HT-29 (cell line): ENCODE measurements at regions not wholly inside any gene's neighbourhood (a gene's known extent, or its start where the extent isn't known, plus 50 kb on each side); places are given as distances from the start of the nearest gene placed in this dataset.
"Not testable (repeated sequence)": the region's sequence is repeated elsewhere in the genome, so short reads cannot be mapped to it uniquely, and the experiment has no call there.

ENCODE experiments used
- DNase-seq: peaks from one replicate; pipeline ENCODE4 v3.0.0-alpha.2; 2015; ENCODE audit warnings: low spot score

DNA sequence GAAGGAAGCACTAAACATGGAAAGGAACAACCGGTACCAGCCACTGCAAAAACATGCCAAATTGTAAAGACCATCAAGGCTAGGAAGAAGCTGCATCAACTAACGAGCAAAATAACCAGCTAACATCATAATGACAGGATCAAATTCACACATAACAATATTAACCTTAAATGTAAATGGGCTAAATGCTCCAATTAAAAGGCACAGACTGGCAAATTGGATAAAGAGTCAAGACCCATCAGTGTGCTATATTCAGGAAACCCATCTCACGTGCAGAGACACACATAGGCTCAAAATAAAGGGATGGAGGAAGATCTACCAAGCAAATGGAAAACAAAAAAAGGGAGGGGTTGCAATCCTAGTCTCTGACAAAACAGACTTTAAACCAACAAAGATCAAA lies 126.3 kb upstream of the CAV2 start:
- not testable (repeated sequence) for DNase-seq

DNA sequence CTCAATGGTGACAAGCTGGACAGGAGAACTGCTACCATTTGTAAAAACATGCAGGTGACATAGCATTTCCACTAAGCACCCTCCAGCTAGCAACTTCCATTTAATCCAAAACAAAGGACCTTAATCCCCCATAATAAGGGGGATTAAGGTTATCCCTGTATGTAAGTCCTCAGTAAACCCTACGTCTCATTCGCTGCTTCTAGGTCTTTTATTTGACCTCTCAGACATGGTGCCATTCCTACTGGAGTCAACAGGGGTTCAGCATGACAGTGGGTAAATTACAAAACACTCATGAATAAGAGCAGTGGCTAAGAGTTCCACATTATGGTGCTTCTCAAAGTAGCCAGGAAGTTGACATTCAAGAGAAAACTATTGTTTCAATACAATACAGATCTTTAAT lies 121.8 kb upstream of the CAV2 start:
- DNase-seq, result no peak

DNA sequence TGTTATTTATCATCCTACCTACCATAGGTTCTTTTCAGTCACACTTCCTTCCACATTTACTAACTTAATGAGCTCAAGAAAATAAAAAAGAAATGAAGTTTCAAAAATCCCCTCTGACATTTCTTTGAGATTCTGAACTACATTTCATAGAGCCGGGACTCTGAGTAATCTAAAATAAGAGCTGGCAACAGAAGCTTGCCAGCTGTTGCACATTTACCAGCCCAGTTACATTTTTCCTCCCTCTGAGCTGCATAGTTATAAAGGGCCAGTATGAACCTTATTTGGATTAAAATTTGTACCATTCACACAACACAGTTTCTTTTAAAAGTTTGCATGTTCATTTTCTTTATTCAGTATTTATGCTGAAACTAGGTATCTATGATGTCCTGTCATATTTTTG lies 119.5 kb upstream of the CAV2 start:
- no peak for DNase-seq

DNA sequence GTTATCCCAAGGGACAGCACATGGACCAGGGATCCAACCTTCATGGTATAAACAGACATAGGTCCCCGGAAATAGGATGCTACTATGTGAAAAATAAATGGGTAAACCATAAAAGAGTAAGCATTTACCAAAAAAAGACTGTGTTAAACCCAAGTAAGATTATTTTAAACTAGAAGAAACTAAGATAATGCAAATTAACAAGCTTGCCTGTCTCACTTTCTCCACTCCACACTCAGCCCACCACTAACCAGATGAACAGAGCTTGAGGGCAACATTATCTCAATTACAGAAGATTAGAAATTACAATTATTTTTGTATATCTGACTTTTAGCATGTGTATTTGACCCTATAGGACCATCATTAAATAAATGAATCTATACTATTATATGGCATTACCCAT lies 117.2 kb upstream of the CAV2 start:
- no peak for DNase-seq

DNA sequence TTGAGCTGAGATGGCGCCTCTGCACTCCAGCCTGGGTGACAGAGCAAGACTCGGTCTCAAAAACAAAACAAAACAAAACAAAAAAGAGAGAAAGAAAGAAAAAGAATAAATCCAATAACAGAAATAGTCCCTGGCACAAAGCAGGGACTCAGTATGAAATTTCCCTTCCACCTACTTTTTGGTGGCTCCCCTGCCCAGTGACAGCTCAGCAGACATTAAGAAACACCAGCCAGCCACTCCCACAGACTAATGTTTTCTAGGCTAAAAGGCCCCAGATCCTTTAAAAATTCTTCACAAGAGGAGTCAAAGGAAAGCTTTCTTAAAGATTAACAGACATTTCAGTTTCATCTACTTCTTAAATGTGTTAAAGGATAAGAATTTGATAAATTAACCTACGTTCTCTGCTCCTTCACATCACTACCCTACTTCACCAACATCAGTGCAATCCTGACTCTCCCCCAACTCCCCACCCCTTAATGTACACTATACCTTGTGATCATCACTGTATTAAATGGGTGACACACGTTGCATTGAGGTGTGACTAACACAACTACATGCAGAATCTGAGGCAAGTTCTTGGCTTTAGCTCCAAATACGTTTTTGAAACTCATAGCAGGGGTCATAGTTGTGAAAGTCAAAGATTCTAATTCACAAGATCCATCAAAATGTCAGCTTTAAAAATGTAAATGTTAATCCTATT lies 114.5 kb upstream of the CAV2 start:
- no peak for DNase-seq

DNA sequence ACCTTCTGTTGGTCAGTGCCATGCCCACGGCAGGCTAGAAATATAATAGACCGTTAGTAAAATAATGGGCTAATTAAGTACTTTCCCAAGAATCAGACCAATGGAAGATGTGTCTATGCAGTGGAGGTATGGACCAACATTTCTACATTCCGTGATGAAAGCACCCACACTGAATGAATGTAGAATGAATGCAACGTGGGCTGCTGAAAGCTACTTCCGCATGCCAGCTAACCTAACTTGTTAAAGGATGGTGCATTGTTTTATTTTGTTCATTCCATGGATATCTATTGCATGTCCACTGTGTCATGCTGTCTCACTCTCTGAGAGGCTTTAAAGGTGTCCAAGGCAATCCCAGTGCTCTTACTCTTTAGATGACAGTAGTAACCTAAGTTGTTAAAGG lies 112.9 kb upstream of the CAV2 start:
- no peak for DNase-seq

DNA sequence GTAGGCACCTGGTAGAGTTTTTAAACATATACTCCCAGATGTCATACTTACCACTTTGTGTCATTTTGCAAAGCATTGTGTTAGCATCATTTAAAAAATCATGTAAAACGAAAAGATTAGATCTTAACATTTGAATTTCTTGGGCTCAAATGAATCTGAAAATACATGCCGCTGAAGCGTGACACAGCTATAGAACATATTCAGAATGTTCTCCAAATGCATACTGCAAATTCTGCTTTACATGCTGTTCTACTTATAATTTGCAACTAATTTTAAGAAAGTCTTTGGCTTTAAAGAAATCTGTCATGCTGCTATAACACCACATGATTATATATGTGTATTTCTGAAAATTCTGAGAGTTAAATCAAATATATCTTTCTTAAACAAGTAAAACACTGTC lies 109.2 kb upstream of the CAV2 start:
- no peak for DNase-seq

DNA sequence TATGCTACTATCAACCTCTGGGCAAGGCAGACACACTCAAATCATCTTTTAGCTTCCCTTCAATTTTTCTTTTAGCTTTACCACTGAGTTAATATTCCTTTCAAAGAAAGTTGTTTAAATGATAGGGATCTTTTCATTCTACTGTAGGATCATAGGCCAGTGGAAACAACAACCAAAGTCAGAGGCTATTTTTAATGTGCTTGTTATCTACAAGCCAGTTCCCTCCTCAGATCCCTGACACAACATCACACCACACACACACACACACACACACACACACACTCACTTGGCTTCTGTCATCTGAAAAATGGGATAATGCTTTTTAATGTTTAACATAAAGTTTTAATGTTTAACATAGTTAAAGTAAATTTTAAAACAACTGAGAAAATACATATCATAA lies 106.7 kb upstream of the CAV2 start:
- DNase-seq, result no peak

DNA sequence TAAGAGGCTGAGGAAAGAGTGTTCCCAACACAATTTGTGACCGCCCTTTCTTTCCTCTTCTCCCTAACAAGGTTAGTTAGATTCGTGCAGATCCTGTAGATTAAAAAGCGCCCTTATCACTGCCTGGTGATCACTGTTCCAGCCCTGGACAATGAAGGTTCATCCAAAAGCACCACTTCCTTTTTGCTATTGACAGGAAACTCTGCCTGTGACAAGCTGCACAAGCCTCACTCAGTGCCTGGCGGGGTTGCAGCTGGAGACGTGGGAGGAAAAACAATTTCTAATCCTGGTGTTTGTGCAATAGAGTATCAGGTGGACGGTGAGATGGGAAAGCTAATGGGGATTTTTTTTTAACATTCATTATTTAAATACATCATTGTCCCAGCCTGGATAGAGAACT lies 105.9 kb upstream of the CAV2 start:
- no peak for DNase-seq

DNA sequence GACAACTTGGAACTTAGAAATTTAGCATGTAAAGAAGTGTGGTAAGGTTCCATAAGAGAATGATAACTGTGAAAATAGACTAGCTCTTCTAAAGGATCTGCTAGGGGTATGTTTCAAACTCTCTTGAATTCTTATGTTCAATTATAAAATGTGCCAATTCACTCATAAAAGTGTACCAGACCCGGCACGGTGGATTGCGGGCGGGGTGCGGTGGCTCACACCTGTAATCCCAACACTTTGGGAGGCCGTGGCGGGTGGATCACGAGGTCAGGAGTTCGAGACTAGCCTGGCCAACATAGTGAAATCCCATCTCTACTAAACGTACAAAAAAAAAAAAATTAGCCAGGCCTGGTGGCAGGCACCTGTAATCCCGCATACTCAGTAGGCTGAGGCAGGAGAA lies 105.4 kb upstream of the CAV2 start:
- DNase-seq, result no peak

DNA sequence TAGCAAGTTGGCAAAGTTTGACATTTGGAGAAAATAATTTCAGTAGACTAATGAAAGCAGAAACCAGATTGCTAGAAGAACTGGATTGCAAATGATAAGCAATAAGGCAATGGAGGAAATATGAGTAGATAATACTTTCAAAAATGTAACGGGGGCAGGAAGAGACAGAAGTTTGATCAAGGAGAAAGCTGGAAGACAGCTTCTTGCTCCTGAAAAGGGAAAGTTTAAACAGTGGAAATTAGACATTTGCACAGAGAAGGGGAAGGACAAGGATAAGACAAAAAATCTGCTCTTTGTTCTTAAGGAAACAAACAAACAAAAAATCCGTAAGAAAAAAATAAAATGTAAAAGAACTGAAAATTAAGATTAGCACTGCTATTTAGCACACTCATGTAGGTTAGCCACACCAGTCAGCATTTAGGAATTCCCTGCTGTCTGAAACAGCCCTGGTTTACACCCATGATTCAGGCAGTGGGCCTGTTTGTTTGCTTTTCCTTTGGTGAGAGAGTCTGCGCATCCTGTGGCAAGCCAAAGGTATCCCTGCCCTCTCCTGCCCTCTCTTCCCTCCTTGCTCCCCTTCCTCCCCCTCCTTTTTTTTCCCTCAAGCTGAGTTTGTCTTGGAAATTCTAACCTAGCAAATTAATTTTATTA lies 104.3 kb upstream of the CAV2 start:
- peak; percentile 34 for DNase-seq

DNA sequence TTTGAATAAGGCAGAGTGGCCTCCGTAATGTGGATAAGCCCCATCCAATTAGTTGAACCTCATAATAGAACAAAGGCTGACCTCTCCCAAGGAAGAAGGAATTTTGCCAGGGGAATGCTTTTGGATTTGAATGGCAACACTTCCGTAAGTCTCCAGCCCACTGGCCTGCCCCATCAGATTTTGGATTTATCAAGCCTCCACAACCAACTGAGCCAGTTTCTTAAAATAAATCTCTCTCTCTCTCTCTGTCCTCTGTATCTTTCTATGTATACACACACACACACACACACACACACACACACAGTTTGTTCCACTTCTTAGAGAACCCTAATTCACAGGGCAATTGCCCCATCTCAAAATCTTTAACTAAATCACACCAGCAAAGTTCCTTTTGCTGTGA lies 100.9 kb upstream of the CAV2 start:
- no peak for DNase-seq

DNA sequence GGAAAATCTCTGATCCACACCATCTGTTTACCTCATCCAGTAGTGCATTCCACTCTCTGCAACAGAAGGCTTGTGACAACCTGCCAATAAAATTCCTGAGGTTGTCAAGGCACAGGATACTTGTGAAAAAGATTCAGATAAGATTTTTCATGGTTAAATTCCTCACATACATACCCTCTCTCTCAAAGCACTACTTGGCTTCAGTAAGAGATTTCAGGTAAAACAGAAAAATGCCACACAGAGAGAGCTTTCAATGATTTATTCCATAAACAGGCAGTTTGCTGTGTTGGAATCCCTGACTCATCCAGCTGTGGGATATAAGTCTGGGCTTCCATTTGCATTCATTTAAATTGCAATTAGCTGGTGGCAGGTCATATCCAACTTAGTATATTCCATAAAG lies 99.7 kb upstream of the CAV2 start:
- DNase-seq, result no peak

DNA sequence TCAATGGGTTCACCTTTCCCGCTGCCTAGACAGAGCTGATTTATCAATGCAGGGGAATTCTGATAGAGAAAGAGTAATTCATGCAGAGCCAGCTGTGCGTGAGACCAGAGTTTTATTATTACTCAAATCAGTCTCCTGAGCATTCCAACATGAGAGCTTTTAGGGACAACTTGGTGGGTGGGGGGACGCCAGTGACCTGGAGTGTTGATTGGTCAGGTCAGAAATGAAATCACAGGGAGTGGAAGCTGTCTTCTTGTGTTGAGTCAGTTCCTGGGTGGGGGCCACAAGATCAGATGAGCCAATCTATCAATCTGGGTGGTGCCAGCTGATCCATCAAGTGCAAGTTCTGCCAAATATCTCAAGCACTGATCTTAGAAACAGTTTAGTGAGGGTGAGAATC lies 99.0 kb upstream of the CAV2 start:
- DNase-seq, result no peak

DNA sequence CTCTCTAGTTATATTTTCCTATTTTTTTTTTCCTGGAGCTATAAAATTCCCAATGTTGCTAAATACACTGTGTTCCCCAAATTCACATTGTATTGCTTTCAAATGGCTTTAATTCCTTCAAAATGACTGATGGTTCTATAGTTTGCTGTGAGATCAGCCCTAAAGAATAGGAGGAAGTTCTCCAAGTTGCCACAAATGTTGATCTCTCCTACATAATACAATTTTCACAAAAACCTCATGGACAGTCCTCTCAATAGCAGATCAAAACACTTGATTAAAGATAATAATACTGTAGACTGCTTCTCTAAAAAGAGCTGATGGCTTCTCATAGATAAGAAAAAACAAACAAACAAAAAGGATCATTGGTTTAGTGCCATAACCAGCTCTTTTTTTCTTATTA lies 97.8 kb upstream of the CAV2 start:
- DNase-seq, result no peak

DNA sequence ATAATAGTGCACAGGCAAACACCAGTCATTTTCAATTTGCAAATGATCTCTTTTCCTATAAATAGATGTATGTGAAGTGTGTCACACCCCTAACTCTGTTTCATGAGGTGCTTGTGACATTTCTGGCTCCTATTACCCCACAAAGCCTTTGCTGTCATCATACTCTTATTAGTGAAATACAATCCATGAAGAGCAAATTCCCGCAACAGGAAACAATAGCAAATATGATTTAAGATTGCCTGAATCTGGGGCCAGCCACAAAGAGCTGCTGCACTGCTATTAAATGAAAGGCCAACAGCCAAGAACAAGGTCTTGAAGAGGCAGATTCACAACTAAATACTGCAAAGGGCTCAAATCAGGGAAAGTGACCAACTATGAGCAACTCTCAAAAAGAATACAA lies 96.3 kb upstream of the CAV2 start:
- no peak for DNase-seq

DNA sequence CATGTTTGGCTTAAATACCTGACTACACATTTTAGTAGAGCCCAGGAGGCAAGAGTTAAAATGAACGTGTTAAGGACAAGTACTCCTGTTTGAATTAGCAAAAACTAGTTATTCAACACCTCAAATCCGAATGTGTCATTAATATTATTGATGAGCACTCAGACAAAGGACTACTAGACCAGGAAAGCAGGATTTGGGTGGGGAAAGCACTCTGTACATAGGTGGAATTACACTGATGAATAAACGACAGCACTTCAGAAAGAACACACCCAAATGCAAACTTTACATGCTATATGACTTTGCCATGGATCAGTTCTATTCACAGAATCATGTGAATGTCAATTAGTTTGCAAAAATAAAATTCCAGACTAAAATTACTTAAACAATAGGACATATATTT lies 95.1 kb upstream of the CAV2 start:
- DNase-seq, result no peak

DNA sequence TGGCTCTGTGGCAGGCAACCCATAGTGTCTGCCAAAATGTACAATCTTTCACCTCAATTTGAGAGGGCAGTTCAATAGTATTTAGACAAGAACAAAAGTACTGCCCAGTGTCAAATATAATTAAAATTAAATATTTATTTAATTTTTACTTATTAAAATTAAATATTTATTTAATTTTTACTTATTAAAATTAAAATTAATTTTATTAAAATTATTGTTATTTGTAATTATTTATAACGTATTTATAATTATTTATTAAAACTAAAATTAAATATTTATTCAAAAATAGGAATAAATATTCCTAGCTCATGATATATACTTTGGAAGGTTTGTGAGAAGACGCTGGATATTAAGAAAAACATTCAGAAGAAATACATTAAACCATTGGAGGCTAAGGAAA lies 93.7 kb upstream of the CAV2 start:
- DNase-seq, result no peak

DNA sequence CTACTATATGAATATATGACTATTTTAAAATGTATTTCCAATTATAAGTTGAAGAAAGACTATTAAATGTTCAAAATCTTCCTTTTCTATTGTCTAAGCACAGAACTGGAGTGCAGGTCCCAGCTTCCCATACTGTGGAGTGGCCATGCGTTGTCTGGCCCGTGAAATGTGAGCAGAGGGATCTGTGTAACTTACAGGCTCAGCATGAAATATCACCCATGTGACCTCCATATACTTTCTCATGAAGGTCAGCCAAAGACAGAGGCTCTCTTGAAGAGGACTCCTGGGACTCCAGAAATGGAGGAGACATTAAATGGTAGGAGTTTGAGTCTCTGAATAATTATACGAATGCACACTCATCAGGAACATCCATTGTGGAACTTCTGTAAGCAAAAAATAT lies 92.4 kb upstream of the CAV2 start:
- no peak for DNase-seq

DNA sequence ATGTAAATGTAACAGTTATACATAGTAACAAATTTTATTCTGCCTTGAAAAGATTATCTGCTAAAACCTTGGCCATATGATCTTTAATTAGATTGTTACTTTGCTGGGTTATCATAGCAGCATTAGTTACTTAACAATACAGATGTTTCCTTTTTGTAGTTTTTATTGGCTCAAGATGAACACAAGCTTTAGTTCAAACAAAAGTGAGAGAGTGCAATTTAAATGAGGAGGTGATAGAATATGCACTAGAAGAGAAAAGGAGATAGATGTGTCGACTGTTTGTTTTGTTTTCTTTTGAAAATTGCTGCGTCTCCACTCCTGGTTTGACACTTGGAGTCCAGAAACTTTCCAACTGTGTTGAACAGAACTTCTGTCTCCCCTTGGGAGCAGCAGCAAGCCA lies 91.4 kb upstream of the CAV2 start:
- DNase-seq, result no peak

DNA sequence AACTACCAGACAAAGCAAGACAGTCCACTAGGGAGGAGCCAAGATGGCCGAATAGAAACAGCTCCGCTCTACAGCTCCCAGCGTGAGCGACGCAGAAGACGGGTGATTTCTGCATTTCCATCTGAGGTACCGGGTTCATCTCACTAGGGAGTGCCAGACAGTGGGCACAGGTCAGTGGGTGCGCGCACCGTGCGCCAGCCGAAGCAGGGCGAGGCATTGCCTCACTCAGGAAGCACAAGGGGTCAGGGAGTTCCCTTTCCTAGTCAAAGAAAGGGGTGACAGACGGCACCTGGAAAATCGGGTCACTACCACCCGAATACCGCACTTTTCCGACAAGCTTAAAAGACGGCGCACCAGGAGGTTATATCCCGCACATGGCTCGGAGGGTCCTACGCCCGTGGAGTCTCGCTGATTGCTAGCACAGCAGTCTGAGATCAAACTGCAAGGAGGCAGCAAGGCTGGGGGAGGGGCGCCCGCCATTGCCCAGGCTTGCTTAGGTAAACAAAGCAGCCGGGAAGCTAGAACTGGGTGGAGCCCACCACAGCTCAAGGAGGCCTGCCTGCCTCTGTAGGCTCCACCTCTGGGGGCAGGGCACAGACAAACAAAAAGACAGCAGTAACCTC lies 90.6 kb upstream of the CAV2 start:
- not testable (repeated sequence) for DNase-seq

DNA sequence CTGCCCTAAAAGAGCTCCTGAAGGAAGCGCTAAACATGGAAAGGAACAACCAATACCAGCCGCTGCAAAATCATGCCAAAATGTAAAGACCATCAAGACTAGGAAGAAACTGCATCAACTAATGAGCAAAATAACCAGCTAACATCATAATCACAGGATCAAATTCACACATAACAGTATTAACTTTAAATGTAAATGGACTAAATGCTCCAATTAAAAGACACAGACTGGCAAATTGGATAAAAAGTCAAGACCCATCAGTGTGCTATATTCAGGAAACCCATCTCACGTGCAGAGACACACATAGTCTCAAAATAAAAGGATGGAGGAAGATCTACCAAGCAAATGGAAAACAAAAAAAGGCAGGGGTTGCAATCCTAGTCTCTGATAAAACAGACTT lies 88.8 kb upstream of the CAV2 start:
- not testable (repeated sequence) for DNase-seq

DNA sequence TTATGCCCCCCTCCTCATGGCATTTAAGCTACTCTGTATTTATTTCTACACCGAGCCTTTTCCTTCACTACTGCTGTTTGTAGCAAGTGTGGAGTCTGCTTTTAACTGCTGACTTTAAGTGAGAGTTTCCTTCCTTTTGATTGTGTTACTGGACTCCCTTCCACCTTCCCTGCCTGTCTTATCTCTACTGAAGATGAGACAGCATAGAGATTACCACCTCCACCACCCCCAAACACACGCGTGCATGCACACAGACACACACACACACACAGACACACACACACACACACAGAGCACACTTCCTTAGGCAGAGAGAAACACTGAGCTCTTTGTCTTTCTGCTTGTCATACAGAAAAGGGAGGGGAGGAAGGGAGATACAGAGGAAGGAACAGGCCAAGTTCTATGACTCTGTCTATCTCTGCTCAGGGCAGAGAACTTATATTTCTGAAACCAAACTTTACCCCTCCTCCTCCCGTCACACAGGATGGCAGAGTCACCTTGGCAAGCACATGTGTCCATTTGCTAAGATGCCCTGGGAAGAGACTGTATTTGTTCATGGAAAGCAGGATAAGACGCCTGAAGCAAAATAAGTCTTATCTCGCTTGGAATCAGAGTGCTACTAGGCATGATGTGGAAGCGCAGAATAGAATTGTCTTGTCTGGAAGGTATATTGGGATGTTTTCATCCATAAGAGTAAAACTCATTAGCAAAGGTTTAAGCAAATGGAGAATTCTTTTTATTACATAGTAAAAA lies 81.8 kb upstream of the CAV2 start:
- DNase-seq, result peak; percentile 65
